ENCODE measurements at regions not wholly inside any gene's neighbourhood (a gene's known extent, or its start where the extent isn't known, plus 50 kb on each side); places are given as distances from the start of the nearest gene placed in this dataset.

DNA sequence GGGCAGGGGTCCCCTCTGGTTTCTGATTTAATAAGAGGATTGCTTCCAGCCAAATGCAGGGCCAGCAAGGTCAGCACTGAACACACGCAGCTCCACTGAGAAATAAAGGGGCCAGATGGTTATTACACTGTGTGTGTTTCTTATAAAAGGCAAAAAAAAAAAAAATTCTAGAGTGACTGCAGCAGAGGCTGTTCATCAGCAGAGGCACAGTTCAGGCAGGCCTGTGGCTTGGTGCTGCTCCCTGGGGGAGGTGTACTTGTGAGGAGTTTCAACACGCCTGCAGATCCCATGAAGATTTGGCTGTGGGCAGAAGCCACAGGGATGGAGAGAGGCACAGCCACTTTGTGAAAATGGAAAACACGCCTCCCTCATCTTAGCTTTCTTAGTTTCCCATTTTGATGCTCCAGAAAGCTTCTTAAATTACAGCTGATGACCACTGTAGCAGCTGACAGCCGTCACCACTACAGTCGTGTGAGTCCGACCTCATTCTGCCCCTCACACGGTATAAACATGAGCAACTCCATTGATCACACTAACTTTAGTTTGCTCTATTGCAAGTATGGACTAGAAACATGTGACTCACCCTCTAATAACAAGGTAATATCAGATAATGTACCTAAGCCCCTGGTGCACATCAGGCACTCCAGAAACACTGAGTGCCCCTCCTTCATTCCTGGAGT is 726.5 kb upstream of the RAB6C start:
- Mint-ChIP-seq H3K36me3 (ENCODE audit: low read depth) (no peaks in the 10 kb centered on the region), H3K4me1 (peaks cover 19% of the 10 kb centered on the region), H3K4me3 (no peak overlapping the region), H3K27ac (peak overlapping the region; percentile 26 to 78 (median 55)), H3K27me3 (ENCODE audit: low read depth) (no peaks in the 10 kb centered on the region), H3K9me3 (peaks cover 7% of the 10 kb centered on the region)
- no peak for TF ChIP-seq CTCF (IDR thresholded peaks at IDR 0.05; ENCODE audit: unreplicated experiment in 3 of 3)

DNA sequence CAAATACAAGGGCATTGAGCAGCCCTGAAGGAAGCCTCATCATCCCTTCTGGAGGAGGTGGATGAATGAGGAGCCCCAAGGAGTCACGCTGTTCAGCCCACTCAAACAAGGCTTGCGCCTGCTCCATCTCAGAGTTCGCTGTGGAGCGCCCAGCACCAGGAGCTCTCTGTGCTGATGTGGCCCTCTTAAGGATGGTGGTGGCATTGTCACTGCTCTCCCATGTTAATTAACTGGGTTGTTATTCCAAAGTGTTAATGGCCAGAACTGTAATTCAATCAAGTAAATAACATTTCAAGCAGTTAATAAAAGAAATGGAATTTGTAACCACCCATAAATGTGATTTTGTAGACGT is 726.0 kb upstream of the RAB6C start:
- peaks cover under 1% of the 10 kb centered on the region for H3K36me3 Mint-ChIP-seq (ENCODE audit: low read depth)
- peak overlapping the region in 2 of 3 experiments; percentile 55 to 78 for H3K27ac Mint-ChIP-seq
- H3K9me3 Mint-ChIP-seq, result peaks cover 12% of the 10 kb centered on the region
- H3K27me3 Mint-ChIP-seq (ENCODE audit: low read depth), result no peaks in the 10 kb centered on the region
- peaks cover 14% of the 10 kb centered on the region for H3K4me1 Mint-ChIP-seq
- TF ChIP-seq CTCF (IDR thresholded peaks at IDR 0.05; ENCODE audit: unreplicated experiment in 3 of 3), result peak; percentile 11 to 38 (median 29)
- H3K4me3 Mint-ChIP-seq, result no peak overlapping the region

DNA sequence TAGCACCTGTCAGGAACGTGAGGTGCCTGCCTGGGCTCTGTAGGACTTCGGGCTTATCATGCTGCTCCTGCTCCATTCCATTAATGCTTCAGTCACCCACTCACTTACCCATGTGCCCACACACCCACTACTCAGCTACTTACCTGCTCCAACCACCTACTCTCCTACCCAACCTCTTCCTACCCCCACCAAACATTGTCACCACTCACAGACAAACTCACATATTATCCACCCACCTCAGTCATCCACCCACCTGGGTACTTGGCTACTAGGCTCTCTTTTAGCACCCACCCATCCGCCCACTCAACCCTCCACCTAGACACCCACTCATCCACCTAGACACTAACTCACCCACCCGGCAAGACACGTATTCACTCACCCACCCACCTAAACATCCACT is 724.7 kb upstream of the RAB6C start:
- Mint-ChIP-seq H3K4me3 (no peak overlapping the region), H3K4me1 (peaks cover 12% of the 10 kb centered on the region), H3K9me3 (peaks cover 22% of the 10 kb centered on the region), H3K27me3 (ENCODE audit: low read depth) (no peaks in the 10 kb centered on the region), H3K36me3 (ENCODE audit: low read depth) (peaks cover 3% of the 10 kb centered on the region), H3K27ac (no peak overlapping the region)
- TF ChIP-seq CTCF (IDR thresholded peaks at IDR 0.05; ENCODE audit: unreplicated experiment in 3 of 3), result no peak

- Mint-ChIP-seq H3K36me3 (ENCODE audit: low read depth) (peaks cover 3% of the 10 kb centered on the region), H3K27ac (no peak overlapping the region), H3K4me1 (peaks cover 12% of the 10 kb centered on the region), H3K4me3 (no peak overlapping the region), H3K9me3 (peaks cover 25% of the 10 kb centered on the region), H3K27me3 (ENCODE audit: low read depth) (no peaks in the 10 kb centered on the region)
- TF ChIP-seq CTCF (IDR thresholded peaks at IDR 0.05; ENCODE audit: unreplicated experiment in 3 of 3), result no peak
Measured at GRCh38 chr2:129255610-129256313, 723.7 kb upstream of the RAB6C start.

DNA sequence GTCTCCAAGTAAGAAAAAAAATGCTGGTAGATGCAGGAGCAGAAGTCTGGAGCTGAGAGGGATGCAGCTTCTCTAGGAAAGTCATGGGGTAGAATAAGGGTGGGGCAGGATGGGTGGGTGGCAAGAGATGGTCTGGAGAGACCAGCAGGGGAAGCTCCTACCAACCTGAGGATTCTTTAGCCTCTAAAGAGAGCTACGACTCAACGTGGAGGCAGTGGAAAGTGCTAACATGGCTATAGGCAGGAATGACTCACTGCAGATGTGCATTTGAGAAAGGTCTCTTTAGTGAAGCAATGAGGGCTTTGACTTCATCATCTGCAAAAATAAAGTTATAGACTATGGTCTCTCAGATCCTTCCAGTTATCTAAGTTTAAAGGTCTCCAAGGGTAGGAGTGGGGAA is 722.8 kb upstream of the RAB6C start:
- Mint-ChIP-seq H3K27me3 (ENCODE audit: low read depth) (no peaks in the 10 kb centered on the region), H3K36me3 (ENCODE audit: low read depth) (peaks cover 3% of the 10 kb centered on the region), H3K4me3 (no peak overlapping the region), H3K4me1 (peaks cover 12% of the 10 kb centered on the region), H3K27ac (no peak overlapping the region), H3K9me3 (peaks cover 30% of the 10 kb centered on the region)
- TF ChIP-seq CTCF (IDR thresholded peaks at IDR 0.05; ENCODE audit: unreplicated experiment in 3 of 3), result no peak

DNA sequence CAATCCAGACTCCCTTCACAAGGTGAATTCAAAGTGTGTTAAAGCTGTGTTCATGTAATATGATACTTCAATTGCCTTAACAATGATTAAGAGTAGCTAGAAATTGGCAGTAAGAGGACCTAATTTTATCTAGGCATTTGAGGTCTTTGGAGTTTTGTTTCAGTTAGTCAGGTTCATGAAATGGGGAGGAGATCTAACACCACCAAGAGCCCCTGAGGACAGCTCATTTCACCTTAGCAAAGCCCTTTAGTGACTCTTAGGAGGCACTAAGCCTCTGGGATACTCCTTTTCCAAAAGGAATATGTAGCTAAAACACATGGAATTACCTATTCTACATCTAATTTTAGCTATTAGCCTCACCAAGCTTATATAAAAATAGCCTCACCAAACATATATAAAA is 716.5 kb upstream of the RAB6C start:
- peaks cover 4% of the 10 kb centered on the region for H3K4me1 Mint-ChIP-seq
- H3K27me3 Mint-ChIP-seq (ENCODE audit: low read depth), result no peaks in the 10 kb centered on the region
- no peak overlapping the region for H3K4me3 Mint-ChIP-seq
- H3K36me3 Mint-ChIP-seq (ENCODE audit: low read depth), result peaks cover 10% of the 10 kb centered on the region
- TF ChIP-seq CTCF (IDR thresholded peaks at IDR 0.05; ENCODE audit: unreplicated experiment in 3 of 3), result no peak
- peaks cover 42% of the 10 kb centered on the region for H3K9me3 Mint-ChIP-seq
- no peak overlapping the region for H3K27ac Mint-ChIP-seq

Data from nephron (organoid).